Urothelium cell line (cell line): ENCODE measurements at regions not wholly inside any gene's neighbourhood (a gene's known extent, or its start where the extent isn't known, plus 50 kb on each side); places are given as distances from the start of the nearest gene placed in this dataset.

Source experiments
- DNase-seq: peaks from one replicate; pipeline ENCODE4 v3.0.0; 2011; ENCODE audit warnings: low spot score, mixed read lengths
- FAIRE-seq: peaks from 2 replicates; lab custom pipeline; 2011; peaks lifted over from hg19 to GRCh38; lab: Jason Lieb, UNC

DNA sequence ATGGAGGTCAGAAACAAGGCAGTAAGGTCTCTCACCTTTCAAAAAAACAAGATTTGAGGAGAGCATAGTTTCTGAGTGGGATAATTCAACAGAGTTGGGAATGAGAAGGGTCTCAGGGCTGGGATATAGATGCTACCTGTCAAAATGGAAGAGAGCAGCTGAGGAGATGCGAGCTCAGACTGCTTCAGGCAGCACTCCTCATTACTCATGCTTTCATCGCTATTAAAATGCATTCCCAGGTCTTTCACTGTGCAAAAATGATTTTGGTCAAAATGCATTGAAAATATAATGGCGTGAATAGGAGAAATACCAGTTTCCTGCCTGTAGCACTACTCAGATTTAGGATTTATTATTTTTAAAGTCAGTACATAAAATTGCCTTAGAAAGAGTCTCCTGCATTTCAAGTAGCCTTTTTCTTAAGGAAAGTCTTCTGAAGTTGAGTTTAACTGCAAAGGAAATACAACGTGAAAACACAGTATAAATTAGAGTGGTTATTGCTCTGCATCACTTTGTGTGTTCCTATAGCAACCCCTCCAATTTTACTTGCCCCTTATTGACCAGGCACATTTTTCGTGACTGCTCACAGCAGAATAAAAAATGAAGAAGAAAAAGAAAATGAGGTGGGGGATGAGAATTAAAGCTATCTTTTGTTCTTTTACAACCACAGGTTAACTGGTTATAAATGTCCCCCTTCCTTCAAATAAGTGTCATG lies 724.8 kb upstream of the SEMA6A start:
- FAIRE-seq, result no peak

DNA sequence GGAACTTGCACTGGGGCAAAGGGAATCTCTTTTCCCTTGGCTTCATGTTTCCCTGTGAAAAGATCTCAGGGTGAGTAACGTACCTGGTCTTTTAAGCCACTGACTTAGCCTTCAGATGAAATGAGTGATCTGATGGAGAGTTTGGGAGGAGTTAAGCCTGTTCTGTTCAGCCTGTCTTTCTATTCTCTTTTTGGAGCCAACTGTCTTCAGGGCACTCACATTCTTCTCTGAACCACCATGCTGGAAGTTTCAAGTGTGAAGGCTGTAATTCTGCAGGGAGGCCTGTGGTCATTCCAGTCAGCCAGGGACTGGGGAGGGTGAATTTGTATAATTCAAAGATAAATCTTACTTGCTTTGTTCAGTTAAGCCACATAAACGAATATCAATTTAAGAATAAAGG lies 722.2 kb upstream of the SEMA6A start:
- no peak for FAIRE-seq

More for the DNA sequence above, 724.8 kb upstream of the SEMA6A start:
- DNase-seq, result no peak

DNA sequence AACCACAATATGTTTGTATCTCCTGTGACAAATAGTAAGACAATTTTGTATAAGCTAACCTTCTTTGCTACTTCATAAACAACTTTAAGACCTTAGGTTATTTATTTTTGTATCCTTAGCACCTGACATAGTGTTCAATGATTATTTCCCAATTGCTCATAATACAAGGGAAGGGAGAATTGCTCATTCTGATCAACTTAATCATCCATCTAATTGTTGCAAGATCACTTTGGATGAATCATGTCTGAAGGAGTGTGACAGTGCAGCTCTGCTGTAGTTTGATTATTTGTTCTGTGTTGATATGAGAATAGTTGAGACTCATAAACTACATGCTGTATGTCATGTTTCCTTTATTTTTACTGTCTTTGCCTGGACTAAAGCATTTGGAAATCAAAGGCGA lies 721.3 kb upstream of the SEMA6A start:
- DNase-seq, result no peak

More for the DNA sequence above, 722.2 kb upstream of the SEMA6A start:
- DNase-seq, result no peak

DNA sequence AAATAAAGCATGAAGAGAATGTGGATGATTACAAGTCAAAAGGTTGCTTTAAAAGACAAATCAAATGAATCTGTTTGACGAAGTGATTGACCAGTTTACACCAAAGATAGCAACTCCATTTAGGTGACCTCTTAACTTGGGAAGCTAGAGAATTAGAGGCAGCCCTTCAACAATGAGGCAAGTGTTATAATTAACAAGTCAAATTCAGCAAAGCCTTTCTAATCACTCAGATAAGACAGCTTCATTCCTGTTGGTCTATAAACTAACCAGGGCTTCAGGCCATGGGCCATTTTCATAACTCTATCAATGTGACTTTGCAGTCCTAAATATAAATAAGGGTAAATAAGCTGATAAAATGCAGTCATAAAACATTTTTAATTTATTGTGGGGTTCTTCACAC lies 712.2 kb upstream of the SEMA6A start:
- FAIRE-seq, result no peak
- DNase-seq, result no peak

More for the DNA sequence above, 721.3 kb upstream of the SEMA6A start:
- no peak for FAIRE-seq

DNA sequence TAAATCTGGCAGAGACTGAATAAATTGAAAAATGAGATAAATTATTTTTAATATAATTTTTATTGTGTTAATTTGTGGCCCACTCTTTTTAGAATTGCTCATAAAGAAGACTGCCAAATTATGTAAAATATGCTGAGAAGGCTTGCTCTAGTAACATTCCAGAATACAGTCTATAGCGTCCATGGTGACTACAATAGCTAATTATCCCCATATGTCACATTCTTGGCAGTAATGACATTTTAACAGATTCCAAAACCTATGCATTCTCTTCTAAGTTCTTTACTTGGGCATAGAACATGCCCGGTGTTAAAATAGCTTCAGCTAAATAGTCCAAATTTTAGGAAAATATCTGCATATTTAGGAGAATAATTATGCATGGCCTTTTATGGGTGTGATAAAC lies 697.0 kb upstream of the SEMA6A start:
- no peak for DNase-seq
- no peak for FAIRE-seq

DNA sequence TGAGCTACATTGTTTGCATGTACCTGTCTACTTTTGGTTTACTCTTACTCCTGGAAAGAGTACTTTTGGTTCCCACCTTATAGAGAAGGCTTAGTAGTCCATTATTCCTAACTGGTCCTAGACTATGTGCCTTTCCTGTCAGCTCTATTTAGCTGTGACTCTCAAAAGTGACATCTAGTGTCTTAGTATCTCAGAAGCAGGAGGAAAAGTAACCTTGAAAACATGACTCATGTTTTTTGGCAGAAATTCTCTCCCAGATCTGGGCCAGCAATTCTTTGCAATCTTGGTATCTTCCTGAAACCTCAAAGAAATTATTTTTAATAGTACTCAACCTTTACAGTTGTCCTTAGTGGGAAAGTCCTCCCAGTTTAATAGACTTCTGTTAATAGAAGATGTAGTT lies 691.7 kb upstream of the SEMA6A start:
- no peak for FAIRE-seq
- DNase-seq, result no peak

DNA sequence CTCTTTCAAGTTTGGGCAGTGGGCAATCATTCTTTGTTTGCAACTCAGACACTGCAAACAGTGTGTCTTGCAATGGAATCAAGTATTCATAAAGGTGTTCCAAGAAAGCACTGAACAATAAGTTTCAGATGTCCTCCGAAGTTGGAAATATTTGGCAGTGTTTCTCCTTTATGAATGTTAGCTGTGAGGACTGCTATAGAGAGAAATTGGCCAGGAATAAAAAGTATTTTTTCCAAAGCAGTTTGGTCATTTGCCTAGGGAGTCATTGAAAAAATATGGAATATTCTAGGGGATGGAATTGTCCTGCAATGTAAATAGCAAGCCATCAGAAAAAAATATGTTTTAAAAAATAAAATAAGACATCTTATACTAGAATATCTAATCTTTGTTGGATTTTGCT lies 688.6 kb upstream of the SEMA6A start:
- DNase-seq (no peak), FAIRE-seq (no peak)

DNA sequence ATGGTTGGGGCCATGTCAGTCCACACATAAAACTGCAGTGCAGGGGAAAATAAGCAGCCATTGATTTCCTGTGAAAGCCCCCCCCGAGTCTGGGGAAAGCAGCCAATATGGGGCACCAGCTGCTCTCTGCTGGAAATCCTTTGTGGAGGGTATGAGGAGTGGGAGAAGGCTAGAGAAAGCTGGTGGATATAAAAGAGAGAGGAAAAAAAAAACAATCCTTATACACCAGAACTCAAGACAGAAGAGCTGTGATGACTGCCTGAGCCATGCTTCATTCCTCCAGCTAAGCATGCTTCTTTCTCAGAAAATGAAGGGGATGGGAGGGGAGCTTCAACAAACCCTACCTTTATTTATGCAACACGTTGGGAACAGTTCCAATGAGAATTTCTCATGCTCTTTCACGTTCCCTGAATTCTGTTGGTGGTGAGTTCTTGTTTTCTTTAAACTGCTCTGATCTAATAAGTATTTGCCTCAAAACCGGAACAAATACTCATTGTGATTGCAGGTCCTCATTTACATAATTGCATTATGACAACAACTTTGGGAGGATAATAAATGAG lies 688.0 kb upstream of the SEMA6A start:
- DNase-seq, result no peak

DNA sequence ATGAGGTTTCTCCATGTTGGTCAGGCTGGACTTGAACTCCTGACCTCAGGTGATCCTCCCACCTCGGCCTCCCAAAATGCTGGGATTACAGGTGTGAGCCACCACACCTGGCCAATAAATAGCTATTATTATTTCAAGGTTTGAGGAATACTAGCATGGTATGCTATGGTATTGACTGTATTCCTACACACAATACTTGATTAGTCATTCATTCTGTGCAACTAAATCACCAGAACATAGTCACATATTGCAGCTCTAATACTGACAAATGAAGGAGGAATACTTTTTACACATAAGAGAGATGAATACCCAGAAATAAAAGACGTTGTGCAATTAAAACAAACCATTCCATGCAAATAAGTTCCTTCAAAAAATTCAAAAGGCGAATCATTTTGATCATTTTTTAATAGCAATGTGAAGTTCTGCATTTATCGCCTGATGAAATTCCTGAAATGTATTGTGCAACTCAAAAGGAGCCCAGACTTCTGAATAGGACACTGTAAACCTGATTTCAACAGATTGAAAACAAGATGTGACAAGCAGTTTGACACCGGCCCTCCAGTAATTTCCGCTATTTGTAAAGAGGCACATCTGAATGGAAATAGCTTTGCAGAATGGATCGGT lies 687.4 kb upstream of the SEMA6A start:
- FAIRE-seq (no peak), DNase-seq (no peak)

More for the DNA sequence above, 688.0 kb upstream of the SEMA6A start:
- no peak for FAIRE-seq

DNA sequence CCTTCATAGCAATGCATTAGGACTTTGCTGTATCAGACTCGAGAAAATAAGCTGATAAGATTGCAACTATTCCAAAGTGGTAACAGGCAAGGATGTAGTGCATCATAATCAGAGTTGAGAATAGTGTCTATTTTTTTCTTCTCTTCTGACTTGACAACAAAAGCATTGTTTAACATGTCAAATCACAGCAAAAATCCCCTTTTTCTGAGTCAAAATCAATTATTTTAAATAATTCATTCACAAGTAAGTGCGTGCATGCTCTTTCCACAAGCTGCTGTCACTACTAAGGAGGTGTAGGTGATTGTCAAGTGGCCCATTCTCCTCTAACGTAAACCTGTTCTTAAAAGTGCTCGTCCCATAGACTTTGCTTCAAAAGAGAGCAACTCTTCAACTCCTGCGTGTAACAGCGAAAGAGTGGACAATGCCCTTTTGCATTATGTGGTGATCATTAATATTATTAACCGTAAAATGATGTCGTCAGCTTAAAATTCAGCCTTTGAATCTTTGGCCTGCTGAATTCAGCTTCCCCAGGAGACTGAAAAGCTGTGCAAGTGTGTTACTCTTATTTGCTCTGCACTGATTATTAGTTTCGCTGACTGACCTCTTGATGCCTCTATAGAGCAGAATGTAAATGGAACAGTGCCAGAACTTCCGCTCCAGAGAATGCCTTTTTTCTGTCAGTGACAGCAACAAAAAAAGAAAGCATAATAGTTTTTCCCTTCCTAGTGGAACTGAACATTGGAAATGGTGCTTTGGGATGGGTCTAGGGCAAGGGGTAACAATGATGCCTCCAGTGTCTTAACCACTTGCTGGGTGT lies 680.8 kb upstream of the SEMA6A start:
- FAIRE-seq (no peak), DNase-seq (no peak)

DNA sequence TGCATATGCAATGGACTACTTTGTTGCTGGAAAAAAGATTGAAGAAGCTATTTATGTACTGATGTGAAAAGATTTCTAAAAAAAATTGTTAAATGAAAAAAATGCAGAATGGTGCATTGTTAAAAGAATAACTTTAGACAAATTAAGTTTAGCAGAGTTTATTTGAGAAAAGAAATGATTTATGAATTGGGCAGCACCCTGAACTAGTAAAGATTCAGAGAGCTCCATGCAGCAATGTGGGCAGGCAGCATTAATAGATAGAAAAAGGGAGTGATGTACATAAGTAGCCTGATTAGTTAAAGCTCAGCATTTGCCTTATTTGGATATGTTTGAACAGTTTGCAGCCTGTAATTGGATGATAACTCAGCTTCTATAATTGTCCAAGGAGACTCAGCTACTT lies 677.9 kb upstream of the SEMA6A start:
- no peak for FAIRE-seq
- no peak for DNase-seq

DNA sequence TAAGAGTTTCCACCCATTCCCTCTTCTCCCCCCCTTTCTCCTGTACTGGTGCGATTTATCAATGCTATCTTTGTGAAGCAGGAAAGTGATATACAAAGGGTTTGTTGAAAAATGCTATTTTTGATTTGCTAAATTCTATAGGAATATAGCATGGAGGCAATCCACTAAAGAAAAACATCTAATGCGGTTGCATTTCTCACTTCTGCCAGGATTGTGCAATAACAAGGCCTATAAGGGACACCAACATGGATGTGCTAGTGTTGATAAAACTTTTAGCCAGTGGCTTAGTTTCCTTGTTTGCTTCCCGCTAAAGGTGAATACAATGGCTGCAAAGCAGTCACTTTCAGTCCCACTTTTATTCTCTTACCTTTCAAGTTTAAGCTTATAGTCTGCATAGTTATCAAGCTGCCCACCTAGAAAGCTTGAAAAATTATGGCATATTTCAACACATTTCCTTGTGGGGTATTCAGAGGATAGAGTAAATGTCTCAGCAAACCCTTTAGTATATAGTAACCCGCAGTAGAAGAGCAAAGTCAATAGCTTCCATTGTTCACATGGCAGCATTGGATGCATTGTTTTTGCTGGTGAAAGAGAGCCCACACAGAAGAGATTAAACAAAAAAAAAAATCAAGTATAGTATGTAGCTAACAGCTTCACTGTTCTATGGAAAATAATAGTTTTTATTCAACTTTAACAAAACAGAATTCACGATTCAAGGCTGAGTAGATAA lies 674.6 kb upstream of the SEMA6A start:
- DNase-seq (no peak), FAIRE-seq (no peak)

DNA sequence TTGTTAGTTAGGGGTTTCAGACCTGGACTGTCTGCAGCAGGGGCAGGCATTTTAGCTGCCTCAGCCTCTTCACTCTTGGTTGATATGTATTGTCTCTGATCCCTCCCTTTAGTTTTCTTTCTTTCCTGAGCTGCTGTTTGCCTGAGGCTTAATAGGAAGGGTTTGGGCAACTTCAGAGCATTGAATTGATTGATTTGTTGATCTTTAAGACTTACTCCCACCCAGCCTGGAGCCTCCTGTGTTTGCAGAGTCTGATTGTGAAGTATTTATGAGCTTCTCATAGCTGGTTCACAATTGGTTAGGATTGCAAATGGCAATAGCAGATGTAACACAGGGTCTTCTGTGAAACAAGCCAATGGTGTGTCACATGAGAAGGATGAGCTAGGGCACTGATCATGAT lies 671.8 kb upstream of the SEMA6A start:
- FAIRE-seq, result no peak
- no peak for DNase-seq

DNA sequence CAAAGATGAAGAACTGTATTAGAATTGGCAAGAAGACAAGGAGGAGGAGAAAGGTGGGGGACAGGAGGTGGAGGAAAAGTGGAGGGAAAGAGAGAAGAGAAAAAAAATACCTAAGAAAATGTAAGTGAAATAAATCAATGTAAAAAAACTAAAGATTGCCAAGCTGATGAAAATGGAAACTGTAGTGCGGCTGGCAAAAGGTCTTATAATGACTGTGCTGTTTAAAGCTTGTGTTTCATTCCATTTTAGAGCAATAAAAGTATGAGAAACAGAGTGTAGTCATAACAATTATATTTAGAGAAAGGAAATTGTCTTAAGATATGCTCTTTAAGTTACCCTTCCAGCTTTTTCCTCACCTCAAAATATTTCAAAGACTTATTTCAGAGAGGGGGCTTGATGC lies 670.5 kb upstream of the SEMA6A start:
- FAIRE-seq (no peak), DNase-seq (no peak)

DNA sequence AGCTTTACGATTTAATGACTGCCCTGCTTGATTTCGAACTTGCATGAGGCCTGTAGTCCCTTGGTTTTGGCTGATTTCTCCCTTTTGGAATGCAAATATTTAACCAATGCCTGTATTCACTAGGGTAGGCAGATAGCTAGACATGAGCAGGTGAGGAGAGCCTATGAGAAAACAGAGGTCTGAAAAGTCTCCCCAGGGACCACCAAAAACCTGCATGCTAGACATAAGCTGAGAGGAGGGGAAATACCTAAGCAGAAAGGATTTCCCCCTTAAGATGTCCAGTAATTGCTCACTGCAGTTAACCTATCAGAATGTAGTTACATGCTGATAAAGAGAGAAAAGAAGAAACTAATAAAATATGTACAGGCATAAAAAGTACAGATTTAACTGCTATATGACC lies 667.4 kb upstream of the SEMA6A start:
- FAIRE-seq (no peak), DNase-seq (no peak)

DNA sequence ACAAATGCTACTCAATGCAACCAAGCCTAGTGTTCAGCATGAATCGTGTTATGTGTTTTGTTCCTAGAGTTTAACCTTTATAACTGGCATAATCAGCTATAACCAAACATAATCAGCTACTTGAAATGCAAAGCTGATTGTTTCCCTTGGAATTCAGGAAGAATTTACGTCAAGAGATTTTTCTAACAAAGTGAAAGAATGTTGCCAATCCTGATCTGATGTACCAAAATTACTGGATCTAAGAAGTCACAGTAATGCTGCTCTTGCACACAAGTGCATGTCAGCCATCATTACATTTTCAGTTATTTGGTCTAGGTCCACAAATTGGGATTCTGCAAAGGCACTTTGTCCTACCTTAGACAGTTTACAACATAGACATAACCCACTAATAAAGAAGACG lies 662.3 kb upstream of the SEMA6A start:
- FAIRE-seq (peak; percentile 5), DNase-seq (no peak)

DNA sequence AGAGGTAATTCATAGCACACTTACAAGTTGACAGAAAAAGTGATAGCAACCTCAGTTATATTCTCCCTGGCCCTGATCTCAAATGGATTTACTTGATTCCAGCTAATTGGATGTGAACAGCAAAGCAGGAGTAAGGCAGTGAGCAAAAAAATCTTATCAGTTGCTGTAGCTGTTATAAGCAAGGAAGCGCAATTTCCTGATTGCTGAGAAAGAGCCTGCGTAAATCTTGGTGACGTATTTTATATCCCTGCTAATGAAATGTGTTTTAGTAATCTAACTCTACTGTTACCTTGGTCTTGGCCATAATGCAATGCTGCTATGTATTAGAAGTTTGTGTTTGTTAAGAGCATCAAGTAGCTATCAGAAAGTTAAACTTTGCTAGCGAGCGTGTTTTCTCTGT lies 661.2 kb upstream of the SEMA6A start:
- FAIRE-seq, result no peak

DNA sequence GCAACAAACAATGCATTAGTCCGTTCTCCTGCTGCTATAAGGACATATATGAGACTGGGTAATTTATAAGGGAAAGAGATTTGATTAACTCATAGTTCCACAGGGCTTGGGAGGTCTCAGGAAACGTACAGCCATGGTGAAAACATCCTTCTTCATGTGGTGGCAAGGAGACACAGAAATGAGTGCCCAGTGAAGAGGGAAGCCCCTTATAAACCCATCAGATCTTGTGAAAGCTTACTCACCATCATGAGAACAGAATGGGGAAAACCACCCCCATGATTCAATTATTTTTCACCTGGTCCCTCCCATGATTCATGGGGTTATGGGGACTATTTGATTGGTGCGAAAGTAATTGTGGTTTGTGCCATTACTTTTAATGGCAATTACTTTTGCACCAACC lies 655.8 kb upstream of the SEMA6A start:
- no peak for FAIRE-seq

More for the DNA sequence above, 661.2 kb upstream of the SEMA6A start:
- no peak for DNase-seq

DNA sequence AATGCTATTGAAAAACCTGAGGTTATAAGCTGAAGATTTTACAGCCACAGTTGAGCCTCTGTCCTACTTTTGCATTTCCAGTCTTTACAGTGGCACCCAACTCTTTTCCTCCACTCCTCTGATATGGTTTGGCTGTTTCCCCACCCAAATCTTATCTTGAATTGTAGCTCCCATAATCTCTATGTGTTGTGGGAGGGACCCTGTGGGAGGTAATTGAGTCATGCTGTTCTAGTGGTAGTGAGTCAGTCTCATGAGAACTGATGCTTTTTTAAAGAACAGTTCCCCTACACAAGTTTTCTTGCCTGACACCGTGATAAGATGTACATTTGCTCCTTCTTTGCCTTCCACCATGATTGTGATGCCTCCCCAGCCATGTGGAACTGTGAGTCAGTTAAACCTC lies 646.1 kb upstream of the SEMA6A start:
- no peak for FAIRE-seq

More for the DNA sequence above, 655.8 kb upstream of the SEMA6A start:
- DNase-seq, result no peak

DNA sequence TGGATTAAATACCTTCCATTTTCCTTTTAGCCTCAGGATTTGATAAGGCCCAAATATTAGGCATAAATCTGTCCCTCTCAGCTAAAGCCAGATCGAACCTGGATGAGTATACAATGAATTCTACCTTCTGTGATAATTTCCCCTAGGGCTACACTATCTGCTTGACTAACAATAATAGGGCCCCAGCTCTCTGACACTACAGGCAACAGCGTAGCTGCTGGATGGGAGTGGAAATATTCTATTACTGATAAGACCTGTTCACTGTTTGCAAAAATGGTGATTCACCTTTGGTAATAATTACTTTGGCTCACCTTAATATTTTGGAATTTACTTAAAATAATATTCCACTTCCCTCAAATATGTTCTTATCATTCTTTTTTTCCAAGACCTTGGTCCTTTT lies 644.2 kb upstream of the SEMA6A start:
- FAIRE-seq (no peak), DNase-seq (no peak)

More for the DNA sequence above, 646.1 kb upstream of the SEMA6A start:
- no peak for DNase-seq

DNA sequence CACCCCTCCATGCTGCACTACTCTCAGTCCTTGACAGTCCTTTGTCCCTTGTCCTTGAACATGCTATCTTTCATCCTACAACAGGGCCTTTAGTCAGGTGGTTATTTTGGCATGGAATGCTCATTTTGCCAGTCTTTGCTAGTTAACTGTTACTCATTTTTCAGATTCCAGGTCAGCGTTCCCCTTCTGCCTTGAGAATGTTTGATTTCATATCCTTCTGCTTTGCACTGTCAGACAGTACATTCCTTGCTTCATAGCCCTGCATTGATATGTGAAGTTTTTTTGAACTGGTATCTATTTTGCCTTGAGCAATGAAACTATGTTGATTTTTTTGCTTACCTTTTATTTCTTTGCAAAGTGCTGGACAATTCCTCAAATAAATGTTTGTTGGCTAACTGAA lies 638.2 kb upstream of the SEMA6A start:
- no peak for FAIRE-seq
- DNase-seq, result no peak
